A673 (cell line): ENCODE measurements at regions not wholly inside any gene's neighbourhood (a gene's known extent, or its start where the extent isn't known, plus 50 kb on each side); places are given as distances from the start of the nearest gene placed in this dataset.

Experiments used
- BruUV-seq: library from RNA; stranded (reverse); fragments of 400-500 nt; replicated peaks from 2 replicates; lab custom pipeline; 2021; lab: Mats Ljungman, UMichigan
- CTCF ChIA-PET: fragments of 300-600 bp; sonication (Branson Sonifier 250); formaldehyde crosslinking; loops from one replicate; lab custom pipeline; 2022; ENCODE audit warnings: antibody characterized with exemption; lab: Charles Lee
- POLR2A ChIA-PET: fragments of 300-600 bp; sonication (Branson Sonifier 250); formaldehyde crosslinking; loops from one replicate; lab custom pipeline; 2022; ENCODE audit warnings: antibody characterized with exemption; ENCODE audit not compliant: low non-redundant PET; lab: Charles Lee
- DNase-seq: peaks from one replicate; pipeline ENCODE4 v3.0.0-alpha.2; 2015; ENCODE audit warnings: low spot score
- H3K27ac ChIP-seq: fragments of 200-600 bp; sonication (generic); 2 replicates; pipeline ENCODE4 v1.5.1; 2016; ENCODE audit warnings: mixed run types, low read depth, mild to moderate bottlenecking, mixed read lengths, antibody characterized with exemption, low read length; ENCODE audit not compliant: poor library complexity, severe bottlenecking
- H3K27me3 ChIP-seq: fragments of 200-600 bp; sonication (generic); replicated peaks from 2 replicates; pipeline ENCODE4 v1.6.1; 2017; ENCODE audit warnings: mixed run types, low read depth, mild to moderate bottlenecking, mixed read lengths, antibody characterized with exemption, low read length; ENCODE audit not compliant: insufficient read depth, poor library complexity
- H3K36me3 ChIP-seq: fragments of 200-600 bp; sonication (generic); 2 replicates; pipeline ENCODE4 v1.6.1; 2016; ENCODE audit warnings: mixed run types, mild to moderate bottlenecking, mixed read lengths, antibody characterized with exemption, low read length; ENCODE audit not compliant: insufficient read depth, poor library complexity, severe bottlenecking
- H3K4me1 ChIP-seq: fragments of 200-600 bp; sonication (generic); 2 replicates; pipeline ENCODE4 v1.6.1; 2017; ENCODE audit warnings: mixed run types, mild to moderate bottlenecking, mixed read lengths, antibody characterized with exemption, low read length; ENCODE audit not compliant: insufficient read depth, poor library complexity, severe bottlenecking
- H3K4me3 ChIP-seq: fragments of 200-600 bp; sonication (generic); 2 replicates; pipeline ENCODE4 v1.5.1; 2016; ENCODE audit warnings: low read depth, mixed run types, mild to moderate bottlenecking, mixed read lengths, low read length; ENCODE audit not compliant: poor library complexity, severe bottlenecking
- H3K9me3 ChIP-seq: fragments of 200-600 bp; sonication (generic); 2 replicates; pipeline ENCODE4 v1.6.1; 2016; ENCODE audit warnings: mixed run types, low read depth, mild to moderate bottlenecking, mixed read lengths, antibody characterized with exemption, low read length; ENCODE audit not compliant: poor library complexity, severe bottlenecking
- CTCF ChIP-seq: fragments of 300-800, 200-600 bp; sonication (generic); conservative IDR thresholded peaks from 2 replicates; pipeline ENCODE4 v1.5.1; 2017; ENCODE audit warnings: low read depth, mild to moderate bottlenecking, antibody characterized with exemption, low read length, moderate library complexity, mixed read lengths
- EZH2 ChIP-seq: fragments of 200-600 bp; sonication (generic); IDR thresholded peaks from 2 replicates; pipeline ENCODE4 v1.6.1; 2017; ENCODE audit warnings: borderline replicate concordance, low read depth, mild to moderate bottlenecking, mixed read lengths, antibody characterized with exemption, low read length; ENCODE audit not compliant: poor library complexity, severe bottlenecking
- intact Hi-C: fragments of 100-400 bp; cut with micrococcal nuclease; formaldehyde crosslinking; loops from one replicate; pipeline ENCODE4 v1.10.0; 2022; ENCODE audit not compliant: unreplicated experiment

GRCh38 chr5:63687854-63688516 is 274.3 kb downstream of the HTR1A start:
- no TSS peak for BruUV-seq
- ChIA-PET CTCF (no interaction called here), POLR2A (no interaction called here)
- DNase-seq: no peak
- no peak overlapping the region for H3K4me3 ChIP-seq
- no peaks in the 10 kb centered on the region for H3K4me1 ChIP-seq
- no peaks in the 10 kb centered on the region for H3K27me3 ChIP-seq
- TF ChIP-seq CTCF: no peak
- TF ChIP-seq EZH2: no peak
- H3K27ac ChIP-seq: no peak overlapping the region
- no peaks in the 10 kb centered on the region for H3K9me3 ChIP-seq
- intact Hi-C loops: no loop called here
- no peaks in the 10 kb centered on the region for H3K36me3 ChIP-seq

DNA sequence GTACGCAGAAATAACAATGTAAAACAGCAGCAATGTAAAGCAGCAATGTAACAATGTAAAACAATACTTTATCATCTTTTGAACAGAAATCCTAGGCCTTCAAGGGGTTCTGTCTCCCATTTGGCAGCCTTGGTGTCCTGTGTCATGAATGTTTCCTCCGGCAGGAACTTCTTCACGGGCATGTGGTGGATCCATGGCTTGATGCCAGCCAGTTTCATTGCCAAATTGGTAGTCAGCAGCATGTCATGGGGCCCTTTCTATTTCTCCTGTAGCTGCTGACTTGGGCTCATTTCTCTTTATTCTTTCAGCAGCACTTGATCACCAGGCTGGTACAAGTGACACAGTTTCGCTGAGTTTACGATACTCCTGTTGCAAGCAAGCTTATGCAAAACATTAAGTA is 275.3 kb downstream of the HTR1A start:
- Histone ChIP-seq H3K9me3 (no peaks in the 10 kb centered on the region), H3K27me3 (no peaks in the 10 kb centered on the region), H3K36me3 (no peaks in the 10 kb centered on the region), H3K4me1 (no peaks in the 10 kb centered on the region), H3K4me3 (no peak overlapping the region), H3K27ac (no peak overlapping the region)
- ChIA-PET POLR2A (no interaction called here), CTCF (no interaction called here)
- TF ChIP-seq CTCF: no peak
- TF ChIP-seq EZH2: no peak
- no TSS peak for BruUV-seq
- intact Hi-C loops: no loop called here
- DNase-seq: no peak

DNA sequence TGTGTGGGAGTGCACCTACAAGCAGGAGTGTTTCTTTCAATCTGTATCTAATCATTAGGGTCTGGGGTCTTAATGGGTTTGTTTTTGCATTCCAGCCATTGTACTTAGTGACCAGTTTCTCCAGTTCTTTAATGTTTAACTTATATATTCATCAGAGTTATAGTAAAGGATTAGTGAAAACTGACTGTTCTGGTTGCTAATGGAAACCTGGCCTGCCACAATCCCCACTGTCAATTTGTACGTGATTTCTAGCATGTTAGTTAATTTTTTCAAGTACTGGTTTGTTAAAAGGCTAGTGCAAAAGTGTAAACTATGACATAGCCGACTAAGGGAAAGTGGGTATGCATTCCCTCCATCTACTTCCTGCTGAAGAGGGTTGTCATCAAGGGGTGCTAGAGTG is 276.1 kb downstream of the HTR1A start:
- Histone ChIP-seq H3K9me3 (no peaks in the 10 kb centered on the region), H3K4me1 (no peaks in the 10 kb centered on the region), H3K27ac (no peak overlapping the region), H3K36me3 (no peaks in the 10 kb centered on the region), H3K27me3 (no peaks in the 10 kb centered on the region), H3K4me3 (no peak overlapping the region)
- intact Hi-C loops: no loop called here
- no peak for DNase-seq
- CTCF ChIA-PET: no interaction called here
- POLR2A ChIA-PET: no interaction called here
- TF ChIP-seq EZH2 (no peak), CTCF (no peak)
- BruUV-seq: no TSS peak
